Glutamatergic neuron (in vitro differentiated cells): ENCODE measurements at regions not wholly inside any gene's neighbourhood (a gene's known extent, or its start where the extent isn't known, plus 50 kb on each side); places are given as distances from the start of the nearest gene placed in this dataset.

ENCODE experiments used
- DNase-seq: peaks from one replicate; pipeline ENCODE4 v3.0.0; 2022
- H3K27ac Mint-ChIP-seq: one replicate; pipeline ENCODE4 v1.8.0; 2020; ENCODE audit warnings: mild to moderate bottlenecking, mixed read lengths, inconsistent platforms; ENCODE audit not compliant: unreplicated experiment
- H3K27me3 Mint-ChIP-seq: one replicate; pipeline ENCODE4 v1.8.0; 2020; ENCODE audit warnings: mild to moderate bottlenecking, moderate library complexity, mixed read lengths, inconsistent platforms; ENCODE audit not compliant: unreplicated experiment
- H3K36me3 Mint-ChIP-seq: one replicate; pipeline ENCODE4 v1.8.0; 2020; ENCODE audit warnings: mild to moderate bottlenecking, mixed read lengths, inconsistent platforms; ENCODE audit not compliant: unreplicated experiment
- H3K4me1 Mint-ChIP-seq: one replicate; pipeline ENCODE4 v1.8.0; 2020; ENCODE audit warnings: mild to moderate bottlenecking, low read depth, mixed read lengths, inconsistent platforms; ENCODE audit not compliant: unreplicated experiment
- H3K4me3 Mint-ChIP-seq: one replicate; pipeline ENCODE4 v1.8.0; 2020; ENCODE audit warnings: mild to moderate bottlenecking, mixed read lengths, inconsistent platforms; ENCODE audit not compliant: unreplicated experiment
- H3K9me3 Mint-ChIP-seq: one replicate; pipeline ENCODE4 v1.8.0; 2020; ENCODE audit warnings: mild to moderate bottlenecking, moderate library complexity, mixed read lengths, inconsistent platforms; ENCODE audit not compliant: unreplicated experiment
- TF ChIP-seq, protein P1 (sequence below): fragments of 200-600 bp; sonication (generic); IDR thresholded peaks from one replicate; pipeline ENCODE4 v1.5.0; 2021; ENCODE audit not compliant: partially characterized antibody, unreplicated experiment

DNA sequence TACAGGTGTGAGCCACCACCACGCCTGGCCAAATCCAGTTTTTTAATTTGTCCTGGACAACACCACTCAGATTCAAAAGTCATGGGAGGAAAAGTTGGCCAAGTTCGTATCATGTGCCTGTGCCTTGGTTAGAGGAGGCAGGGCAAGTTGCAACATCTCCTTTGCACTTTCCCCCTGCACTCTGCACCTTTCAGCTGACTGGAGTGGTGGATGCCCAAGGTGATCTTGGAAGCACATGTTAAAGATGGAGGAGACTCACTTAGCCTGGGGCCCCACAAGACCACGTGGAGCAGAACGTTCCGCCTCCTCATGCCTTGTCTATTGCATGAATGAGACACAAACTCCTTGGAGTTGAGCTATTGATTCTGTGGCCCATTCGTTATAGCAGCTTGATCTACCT is 82.1 kb upstream of the FZD10 start:
- Mint-ChIP-seq H3K4me3 (no peak overlapping the region), H3K27ac (no peak overlapping the region), H3K9me3 (peaks cover 13% of the 10 kb centered on the region), H3K4me1 (no peaks in the 10 kb centered on the region), H3K36me3 (peaks cover 12% of the 10 kb centered on the region), H3K27me3 (peaks cover 4% of the 10 kb centered on the region)
- TF ChIP-seq, protein P1, sequence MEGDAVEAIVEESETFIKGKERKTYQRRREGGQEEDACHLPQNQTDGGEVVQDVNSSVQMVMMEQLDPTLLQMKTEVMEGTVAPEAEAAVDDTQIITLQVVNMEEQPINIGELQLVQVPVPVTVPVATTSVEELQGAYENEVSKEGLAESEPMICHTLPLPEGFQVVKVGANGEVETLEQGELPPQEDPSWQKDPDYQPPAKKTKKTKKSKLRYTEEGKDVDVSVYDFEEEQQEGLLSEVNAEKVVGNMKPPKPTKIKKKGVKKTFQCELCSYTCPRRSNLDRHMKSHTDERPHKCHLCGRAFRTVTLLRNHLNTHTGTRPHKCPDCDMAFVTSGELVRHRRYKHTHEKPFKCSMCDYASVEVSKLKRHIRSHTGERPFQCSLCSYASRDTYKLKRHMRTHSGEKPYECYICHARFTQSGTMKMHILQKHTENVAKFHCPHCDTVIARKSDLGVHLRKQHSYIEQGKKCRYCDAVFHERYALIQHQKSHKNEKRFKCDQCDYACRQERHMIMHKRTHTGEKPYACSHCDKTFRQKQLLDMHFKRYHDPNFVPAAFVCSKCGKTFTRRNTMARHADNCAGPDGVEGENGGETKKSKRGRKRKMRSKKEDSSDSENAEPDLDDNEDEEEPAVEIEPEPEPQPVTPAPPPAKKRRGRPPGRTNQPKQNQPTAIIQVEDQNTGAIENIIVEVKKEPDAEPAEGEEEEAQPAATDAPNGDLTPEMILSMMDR = no peak
- DNase-seq = no peak

- Mint-ChIP-seq H3K9me3 (peaks cover 9% of the 10 kb centered on the region), H3K4me3 (no peak overlapping the region), H3K4me1 (no peaks in the 10 kb centered on the region), H3K36me3 (peaks cover 4% of the 10 kb centered on the region), H3K27ac (no peak overlapping the region), H3K27me3 (peaks cover 4% of the 10 kb centered on the region)
- TF ChIP-seq, protein P1 = no peak
- no peak for DNase-seq
Measured at GRCh38 chr12:130081117-130081805, 81.0 kb upstream of the FZD10 start.

GRCh38 chr12:130083002-130083401 is 79.3 kb upstream of the FZD10 start:
- DNase-seq = no peak
- TF ChIP-seq, protein P1 = no peak
- Mint-ChIP-seq H3K9me3 (peaks cover 9% of the 10 kb centered on the region), H3K36me3 (peaks cover 4% of the 10 kb centered on the region), H3K27ac (no peak overlapping the region), H3K27me3 (peaks cover 4% of the 10 kb centered on the region), H3K4me3 (no peak overlapping the region), H3K4me1 (no peaks in the 10 kb centered on the region)

- Mint-ChIP-seq H3K27ac (no peak overlapping the region), H3K27me3 (peaks cover 3% of the 10 kb centered on the region), H3K4me3 (no peak overlapping the region), H3K9me3 (peaks cover 10% of the 10 kb centered on the region), H3K4me1 (no peaks in the 10 kb centered on the region), H3K36me3 (peaks cover 4% of the 10 kb centered on the region)
- TF ChIP-seq, protein P1 = no peak
- DNase-seq = no peak
Measured at GRCh38 chr12:130083734-130084133, 78.5 kb upstream of the FZD10 start.

DNA sequence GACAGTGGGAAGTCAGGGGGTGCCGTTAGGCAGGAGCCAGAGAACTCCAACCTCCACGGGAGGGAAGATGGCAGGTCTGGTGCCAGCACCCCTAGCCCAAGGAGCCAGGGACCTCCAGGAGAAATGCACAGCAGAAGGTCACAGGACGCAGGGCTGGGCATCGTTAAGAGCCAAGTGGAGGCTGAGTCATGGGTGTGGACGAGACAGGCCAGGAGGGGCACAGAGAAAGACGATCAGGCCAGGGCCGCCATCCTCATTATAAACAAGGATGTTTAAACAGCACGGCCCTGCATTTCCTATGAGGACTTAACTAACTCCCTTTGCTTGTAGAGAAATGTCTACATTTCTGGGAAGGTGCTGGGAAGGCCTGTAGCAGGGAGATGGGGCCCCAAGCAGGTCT is 77.9 kb upstream of the FZD10 start:
- Mint-ChIP-seq H3K27ac (no peak overlapping the region), H3K36me3 (no peaks in the 10 kb centered on the region), H3K27me3 (peaks cover 2% of the 10 kb centered on the region), H3K4me3 (no peak overlapping the region), H3K9me3 (peaks cover 10% of the 10 kb centered on the region), H3K4me1 (no peaks in the 10 kb centered on the region)
- TF ChIP-seq, protein P1 = no peak
- DNase-seq = no peak
